MM.1S (cell line): ENCODE measurements at regions not wholly inside any gene's neighbourhood (a gene's known extent, or its start where the extent isn't known, plus 50 kb on each side); places are given as distances from the start of the nearest gene placed in this dataset.

ENCODE experiments used
- DNase-seq: peaks from one replicate; pipeline ENCODE4 v3.0.0-alpha.2; 2015
- H2AFZ ChIP-seq: fragments of 300-600 bp; sonication (generic); 2 replicates; pipeline ENCODE4 v1.6.0; 2016; ENCODE audit warnings: antibody characterized with exemption, low read length
- H3F3A ChIP-seq: fragments of 300-600 bp; sonication (generic); 2 replicates; pipeline ENCODE4 v1.6.1; 2016; ENCODE audit warnings: mild to moderate bottlenecking, antibody characterized with exemption, low read length, moderate library complexity, mixed read lengths; ENCODE audit not compliant: insufficient read depth
- H3K27ac ChIP-seq: fragments of 300-600 bp; sonication (generic); 2 replicates; pipeline ENCODE4 v1.5.1; 2016; ENCODE audit warnings: mild to moderate bottlenecking, low read length
- H3K27me3 ChIP-seq: fragments of 300-600 bp; sonication (generic); replicated peaks from 2 replicates; pipeline ENCODE4 v1.6.0; 2016; ENCODE audit warnings: low read length; ENCODE audit not compliant: insufficient read depth
- H3K36me3 ChIP-seq: fragments of 300-600 bp; sonication (generic); replicated peaks from 2 replicates; pipeline ENCODE4 v1.6.1; 2016; ENCODE audit warnings: mild to moderate bottlenecking, low read length, mixed read lengths; ENCODE audit not compliant: insufficient read depth
- H3K4me1 ChIP-seq: fragments of 300-600 bp; sonication (generic); 2 replicates; pipeline ENCODE4 v1.6.1; 2016; ENCODE audit warnings: low read length, mixed read lengths
- H3K4me2 ChIP-seq: fragments of 300-600 bp; sonication (generic); 2 replicates; pipeline ENCODE4 v1.6.0; 2016; ENCODE audit warnings: low read depth, low read length
- H3K4me3 ChIP-seq: fragments of 300-600 bp; sonication (generic); 2 replicates; pipeline ENCODE4 v1.5.1; 2016; ENCODE audit warnings: low read length, mixed read lengths
- H3K79me2 ChIP-seq: fragments of 300-600 bp; sonication (generic); 2 replicates; pipeline ENCODE4 v1.6.1; 2016; ENCODE audit warnings: mixed run types, low read length, mixed read lengths
- H3K9ac ChIP-seq: fragments of 300-600 bp; sonication (generic); 2 replicates; pipeline ENCODE4 v1.6.1; 2016; ENCODE audit warnings: low read length, mixed read lengths
- H3K9me2 ChIP-seq: fragments of 300-600 bp; sonication (generic); replicated peaks from 2 replicates; pipeline ENCODE4 v1.6.1; 2016; ENCODE audit warnings: mild to moderate bottlenecking, low read length, mixed read lengths; ENCODE audit not compliant: insufficient read depth
- H3K9me3 ChIP-seq: fragments of 300-600 bp; sonication (generic); replicated peaks from 2 replicates; pipeline ENCODE4 v1.6.1; 2016; ENCODE audit warnings: mild to moderate bottlenecking, low read length, mixed read lengths; ENCODE audit not compliant: insufficient read depth
- H4K20me1 ChIP-seq: fragments of 300-600 bp; sonication (generic); 2 replicates; pipeline ENCODE4 v1.6.1; 2016; ENCODE audit warnings: mild to moderate bottlenecking, low read length, moderate library complexity, mixed read lengths; ENCODE audit not compliant: insufficient read depth
- CTCF ChIP-seq: fragments of 300-600 bp; sonication (generic); IDR thresholded peaks from 2 replicates; pipeline ENCODE4 v1.5.1; 2016; ENCODE audit warnings: antibody characterized with exemption, low read length, mixed read lengths
- EZH2 ChIP-seq: fragments of 300-600 bp; sonication (generic); optimal IDR thresholded peaks from 2 replicates; pipeline ENCODE3; 2017; ENCODE audit warnings: low read depth, mild to moderate bottlenecking, antibody characterized with exemption, low read length, mixed read lengths
- EZH2phosphoT487 ChIP-seq: fragments of 300-600 bp; sonication (generic); IDR thresholded peaks from 2 replicates; pipeline ENCODE4 v1.6.1; 2018; ENCODE audit warnings: antibody characterized with exemption, low read length

GRCh38 chr4:117378942-117379341 is 293.6 kb upstream of the TRAM1L1 start:
- DNase-seq, result peak; percentile 13
- H3K9me2 ChIP-seq, result no peaks in the 10 kb centered on the region
- H3F3A ChIP-seq, result no peaks in the 10 kb centered on the region
- no peaks in the 10 kb centered on the region for H3K9me3 ChIP-seq
- no peaks in the 10 kb centered on the region for H4K20me1 ChIP-seq
- no peak overlapping the region for H3K27ac ChIP-seq
- H2AFZ ChIP-seq, result no peak overlapping the region
- H3K4me1 ChIP-seq, result no peaks in the 10 kb centered on the region
- H3K4me3 ChIP-seq, result no peak overlapping the region
- H3K9ac ChIP-seq, result no peak overlapping the region
- no peaks in the 10 kb centered on the region for H3K27me3 ChIP-seq
- no peak overlapping the region for H3K4me2 ChIP-seq
- H3K36me3 ChIP-seq, result no peaks in the 10 kb centered on the region
- H3K79me2 ChIP-seq, result no peaks in the 10 kb centered on the region
- no peak for TF ChIP-seq EZH2
- TF ChIP-seq EZH2phosphoT487, result no peak
- TF ChIP-seq CTCF, result no peak

- Histone ChIP-seq H3K27ac (no peak overlapping the region), H3K27me3 (no peaks in the 10 kb centered on the region), H3K9ac (no peak overlapping the region), H3K36me3 (no peaks in the 10 kb centered on the region), H3K4me1 (no peaks in the 10 kb centered on the region), H2AFZ (no peak overlapping the region), H3K9me3 (no peaks in the 10 kb centered on the region), H3K4me3 (no peak overlapping the region), H3K4me2 (no peak overlapping the region), H4K20me1 (no peaks in the 10 kb centered on the region), H3F3A (no peaks in the 10 kb centered on the region), H3K9me2 (no peaks in the 10 kb centered on the region), H3K79me2 (no peaks in the 10 kb centered on the region)
- no peak for DNase-seq
- TF ChIP-seq CTCF (no peak), EZH2 (no peak), EZH2phosphoT487 (no peak)
These were observed 298.1 kb upstream of the TRAM1L1 start for GRCh38 chr4:117383468-117383867.

- Histone ChIP-seq H3K9me3 (no peaks in the 10 kb centered on the region), H4K20me1 (no peaks in the 10 kb centered on the region), H3K9me2 (no peaks in the 10 kb centered on the region), H3K27me3 (no peaks in the 10 kb centered on the region), H3F3A (no peaks in the 10 kb centered on the region), H3K4me1 (no peaks in the 10 kb centered on the region), H3K4me3 (no peak overlapping the region), H2AFZ (no peak overlapping the region), H3K36me3 (no peaks in the 10 kb centered on the region), H3K79me2 (no peaks in the 10 kb centered on the region), H3K9ac (no peak overlapping the region), H3K4me2 (no peak overlapping the region), H3K27ac (no peak overlapping the region)
- DNase-seq, result no peak
- no peak for TF ChIP-seq EZH2phosphoT487
- TF ChIP-seq CTCF, result no peak
- TF ChIP-seq EZH2, result no peak
These were observed 300.1 kb upstream of the TRAM1L1 start for GRCh38 chr4:117385526-117385925.
